NB4 (cell line): ENCODE measurements at regions not wholly inside any gene's neighbourhood (a gene's known extent, or its start where the extent isn't known, plus 50 kb on each side); places are given as distances from the start of the nearest gene placed in this dataset.

Experiments
- CTCF ChIP-seq: IDR thresholded peaks from one replicate; pipeline ENCODE4 v1.5.1; 2012; ENCODE audit warnings: low read depth, low read length
- POLR2A ChIP-seq: IDR thresholded peaks from 2 replicates; pipeline ENCODE4 v1.6.1; 2011; ENCODE audit warnings: mild to moderate bottlenecking; ENCODE audit not compliant: insufficient read length; ENCODE audit errors: extremely low read depth

GRCh38 chr2:166609183-166609959, 115.3 kb upstream of the SCN7A start:
- no peak for TF ChIP-seq CTCF
- TF ChIP-seq POLR2A, result no peak
